ENCODE measurements at regions not wholly inside any gene's neighbourhood (a gene's known extent, or its start where the extent isn't known, plus 50 kb on each side); places are given as distances from the start of the nearest gene placed in this dataset.
"Not testable (repeated sequence)": the region's sequence is repeated elsewhere in the genome, so short reads cannot be mapped to it uniquely, and the experiment has no call there.

DNA sequence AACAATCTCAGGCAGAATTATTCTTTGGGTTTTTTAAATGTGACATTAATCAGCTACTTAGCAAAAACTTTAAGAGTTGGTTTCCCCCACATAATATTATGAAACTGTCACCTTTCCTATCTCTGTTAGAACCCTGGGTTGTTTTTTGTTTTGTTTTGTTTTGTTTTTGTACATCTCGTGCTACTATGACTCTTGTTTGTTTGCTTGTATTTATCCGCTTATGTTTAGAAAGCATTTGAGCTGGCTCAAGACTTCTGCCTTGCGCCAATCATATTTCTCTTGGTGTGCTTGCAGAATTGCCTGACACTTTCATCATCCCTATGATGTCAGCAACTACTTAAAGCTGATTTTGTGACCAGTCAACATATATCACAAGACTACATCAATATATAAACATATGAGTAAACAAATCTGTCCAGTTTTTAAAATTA, 116.9 kb downstream of the DCLK3 start:
- H3K4me1 ChIP-seq (replicated peaks; ENCODE audit: insufficient read depth), result peaks cover 25% of the 10 kb centered on the region
- peak overlapping the region; percentile 95 for H3K27ac ChIP-seq
- no peak for TF ChIP-seq EZH2 (IDR thresholded peaks at IDR 0.05; ENCODE audit: low read depth)
- no peak for TF ChIP-seq CTCF (conservative IDR thresholded peaks at IDR 0.05)
- no peaks in the 10 kb centered on the region; the same call in 1 of the 2 replicates for H3K9me3 ChIP-seq (ENCODE audit: insufficient read depth, low read depth)
- CTCF ChIA-PET, result no interaction called here
- peak overlapping the region; percentile 60 for H3K4me2 ChIP-seq
- BruUV-seq (replicated peaks), result no TSS peak
- intact Hi-C loops (cut with micrococcal nuclease; ENCODE audit: unreplicated experiment), result loop anchor here (5.0 kb wide), 1 partner anchor 50 kb away; no protein-coding TSS in a partner anchor
- peak overlapping the region; percentile 29; the same call in 1 of the 2 replicates for H2AFZ ChIP-seq
- H4K20me1 ChIP-seq (ENCODE audit: insufficient read depth), result no peaks in the 10 kb centered on the region
- peaks cover 22% of the 10 kb centered on the region for H3F3A ChIP-seq (ENCODE audit: insufficient read depth, low read depth)
- no peaks in the 10 kb centered on the region for H3K27me3 ChIP-seq (ENCODE audit: insufficient read depth, low read depth)
- no peaks in the 10 kb centered on the region for H3K79me2 ChIP-seq (ENCODE audit: low read depth)
- DNase-seq, result no peak
- no peak overlapping the region for H3K4me3 ChIP-seq
- H3K36me3 ChIP-seq (ENCODE audit: low read depth), result no peaks in the 10 kb centered on the region
- POLR2A ChIA-PET (ENCODE audit: unreplicated experiment), result interaction anchor here (0.6 kb wide), 1 partner anchor 718 kb away, joined by 4 read pairs; no protein-coding TSS in a partner anchor
- H3K9me2 ChIP-seq (ENCODE audit: insufficient read depth), result no peaks in the 10 kb centered on the region

DNA sequence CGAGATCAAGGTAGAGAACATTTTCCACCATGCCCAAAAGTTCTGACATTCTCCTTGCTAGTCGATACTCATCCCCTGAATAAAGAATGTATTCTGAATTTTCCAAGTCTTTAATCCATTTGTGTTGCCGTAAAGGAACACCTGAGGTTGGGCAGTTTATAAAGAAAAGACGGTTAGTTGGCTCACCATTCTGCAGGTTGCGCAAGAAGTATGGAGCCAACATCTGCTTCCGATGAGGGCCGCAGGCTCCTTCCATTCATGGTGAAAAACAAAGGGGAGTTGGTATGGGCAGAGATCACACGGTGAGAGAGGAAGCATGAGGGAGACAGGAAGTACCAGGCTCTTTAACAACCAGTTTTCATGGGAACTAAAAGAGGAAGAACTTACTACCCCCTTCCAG, 121.2 kb downstream of the DCLK3 start:
- no peaks in the 10 kb centered on the region; the same call in 1 of the 2 replicates for H3K36me3 ChIP-seq (ENCODE audit: low read depth)
- peaks cover 12% of the 10 kb centered on the region for H3F3A ChIP-seq (ENCODE audit: insufficient read depth, low read depth)
- DNase-seq, result no peak
- no peak overlapping the region for H3K27ac ChIP-seq
- ChIA-PET POLR2A (ENCODE audit: unreplicated experiment) (no interaction called here), CTCF (no interaction called here)
- H3K4me3 ChIP-seq, result no peak overlapping the region
- no peaks in the 10 kb centered on the region for H3K79me2 ChIP-seq (ENCODE audit: low read depth)
- intact Hi-C loops (cut with micrococcal nuclease; ENCODE audit: unreplicated experiment), result no loop called here
- H3K4me2 ChIP-seq, result no peak overlapping the region
- no peak for TF ChIP-seq EZH2 (IDR thresholded peaks at IDR 0.05; ENCODE audit: low read depth)
- TF ChIP-seq CTCF (conservative IDR thresholded peaks at IDR 0.05), result no peak
- H2AFZ ChIP-seq, result no peak overlapping the region
- H3K9me2 ChIP-seq (ENCODE audit: insufficient read depth), result no peaks in the 10 kb centered on the region
- H3K9me3 ChIP-seq (ENCODE audit: insufficient read depth, low read depth), result no peaks in the 10 kb centered on the region; the same call in 1 of the 2 replicates
- H4K20me1 ChIP-seq (ENCODE audit: insufficient read depth), result no peaks in the 10 kb centered on the region
- H3K4me1 ChIP-seq (replicated peaks; ENCODE audit: insufficient read depth), result peaks cover 13% of the 10 kb centered on the region
- no peaks in the 10 kb centered on the region for H3K27me3 ChIP-seq (ENCODE audit: insufficient read depth, low read depth)
- no TSS peak for BruUV-seq (replicated peaks)

- peak in 1 of 2 experiments; percentile 37 for DNase-seq
- POLR2A ChIA-PET (ENCODE audit: unreplicated experiment), result no interaction called here
- intact Hi-C loops (cut with micrococcal nuclease; ENCODE audit: unreplicated experiment), result no loop called here
Observed at GRCh38 chr3:36635731-36636130, 128.6 kb downstream of the DCLK3 start.

DNA sequence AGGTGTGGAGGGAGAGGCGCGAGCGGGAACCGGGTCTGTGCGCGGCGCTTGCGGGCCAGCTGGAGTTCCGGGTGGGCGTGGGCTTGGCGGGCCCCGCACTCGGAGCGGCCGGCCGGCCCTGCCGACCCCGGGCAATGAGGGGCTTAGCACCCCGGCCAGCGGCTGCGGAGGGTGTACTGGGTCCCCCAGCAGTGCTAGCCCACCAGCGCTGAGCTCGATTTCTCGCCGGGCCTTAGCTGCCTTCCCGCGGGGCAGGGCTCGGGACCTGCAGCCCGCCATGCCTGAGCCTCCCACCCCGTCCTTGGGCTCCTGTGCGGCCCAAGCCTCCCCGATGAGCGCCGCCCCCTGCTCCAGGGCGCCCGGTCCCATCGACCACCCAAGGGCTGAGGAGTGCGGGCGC, 130.5 kb downstream of the DCLK3 start:
- intact Hi-C loops (cut with micrococcal nuclease; ENCODE audit: unreplicated experiment); POLR2A ChIA-PET (ENCODE audit: unreplicated experiment); H3K79me2 ChIP-seq (ENCODE audit: low read depth); H3K36me3 ChIP-seq (ENCODE audit: low read depth); H3K27me3 ChIP-seq (ENCODE audit: insufficient read depth, low read depth); H3F3A ChIP-seq (ENCODE audit: insufficient read depth, low read depth); H3K4me3 ChIP-seq; H3K4me1 ChIP-seq (replicated peaks; ENCODE audit: insufficient read depth); BruUV-seq (replicated peaks); H3K4me2 ChIP-seq; H3K9me3 ChIP-seq (ENCODE audit: insufficient read depth, low read depth); H3K27ac ChIP-seq; CTCF ChIA-PET; H4K20me1 ChIP-seq (ENCODE audit: insufficient read depth); H3K9me2 ChIP-seq (ENCODE audit: insufficient read depth); DNase-seq; H2AFZ ChIP-seq: not testable (repeated sequence)

More at GRCh38 chr3:36635731-36636130, 128.6 kb downstream of the DCLK3 start:
- Histone ChIP-seq H3K4me1 (replicated peaks; ENCODE audit: insufficient read depth) (no peaks in the 10 kb centered on the region), H3K79me2 (ENCODE audit: low read depth) (no peaks in the 10 kb centered on the region), H3K36me3 (ENCODE audit: low read depth) (no peaks in the 10 kb centered on the region), H3K27me3 (ENCODE audit: insufficient read depth, low read depth) (no peaks in the 10 kb centered on the region), H3K9me2 (ENCODE audit: insufficient read depth) (no peaks in the 10 kb centered on the region), H4K20me1 (ENCODE audit: insufficient read depth) (no peaks in the 10 kb centered on the region), H2AFZ (no peak overlapping the region), H3K4me2 (no peak overlapping the region), H3K4me3 (no peak overlapping the region), H3F3A (ENCODE audit: insufficient read depth, low read depth) (no peaks in the 10 kb centered on the region), H3K27ac (peak overlapping the region; percentile 4; the same call in 1 of the 2 replicates), H3K9me3 (ENCODE audit: insufficient read depth, low read depth) (no peaks in the 10 kb centered on the region)
- TF ChIP-seq CTCF (conservative IDR thresholded peaks at IDR 0.05) (no peak), EZH2 (IDR thresholded peaks at IDR 0.05; ENCODE audit: low read depth) (no peak)
- no TSS peak for BruUV-seq (replicated peaks)
- CTCF ChIA-PET, result no interaction called here
